ENCODE measurements at regions not wholly inside any gene's neighbourhood (a gene's known extent, or its start where the extent isn't known, plus 50 kb on each side); places are given as distances from the start of the nearest gene placed in this dataset.

- Histone ChIP-seq H3K4me3 (ENCODE audit: low read depth, low read length, poor library complexity, severe bottlenecking) (no peak overlapping the region), H3K27me3 (ENCODE audit: insufficient read depth, low read length) (no peaks in the 10 kb centered on the region), H3F3A (ENCODE audit: insufficient read depth, low read length) (no peaks in the 10 kb centered on the region), H3K36me3 (ENCODE audit: insufficient read depth, low read length) (no peaks in the 10 kb centered on the region), H4K20me1 (ENCODE audit: insufficient read depth, low read length) (no peaks in the 10 kb centered on the region), H3K4me1 (ENCODE audit: insufficient read depth, low read length, severe bottlenecking) (no peaks in the 10 kb centered on the region), H3K27ac (ENCODE audit: low read depth, low read length, poor library complexity, severe bottlenecking) (no peak overlapping the region), H3K9ac (ENCODE audit: low read length) (no peak overlapping the region), H3K79me2 (ENCODE audit: insufficient read depth, low read length) (no peaks in the 10 kb centered on the region), H3K9me2 (ENCODE audit: low read depth, low read length) (no peaks in the 10 kb centered on the region), H2AFZ (ENCODE audit: low read length) (no peak overlapping the region), H3K4me2 (ENCODE audit: low read length) (no peak overlapping the region), H3K9me3 (ENCODE audit: low read length) (no peaks in the 10 kb centered on the region)
- TF ChIP-seq, protein P1, sequence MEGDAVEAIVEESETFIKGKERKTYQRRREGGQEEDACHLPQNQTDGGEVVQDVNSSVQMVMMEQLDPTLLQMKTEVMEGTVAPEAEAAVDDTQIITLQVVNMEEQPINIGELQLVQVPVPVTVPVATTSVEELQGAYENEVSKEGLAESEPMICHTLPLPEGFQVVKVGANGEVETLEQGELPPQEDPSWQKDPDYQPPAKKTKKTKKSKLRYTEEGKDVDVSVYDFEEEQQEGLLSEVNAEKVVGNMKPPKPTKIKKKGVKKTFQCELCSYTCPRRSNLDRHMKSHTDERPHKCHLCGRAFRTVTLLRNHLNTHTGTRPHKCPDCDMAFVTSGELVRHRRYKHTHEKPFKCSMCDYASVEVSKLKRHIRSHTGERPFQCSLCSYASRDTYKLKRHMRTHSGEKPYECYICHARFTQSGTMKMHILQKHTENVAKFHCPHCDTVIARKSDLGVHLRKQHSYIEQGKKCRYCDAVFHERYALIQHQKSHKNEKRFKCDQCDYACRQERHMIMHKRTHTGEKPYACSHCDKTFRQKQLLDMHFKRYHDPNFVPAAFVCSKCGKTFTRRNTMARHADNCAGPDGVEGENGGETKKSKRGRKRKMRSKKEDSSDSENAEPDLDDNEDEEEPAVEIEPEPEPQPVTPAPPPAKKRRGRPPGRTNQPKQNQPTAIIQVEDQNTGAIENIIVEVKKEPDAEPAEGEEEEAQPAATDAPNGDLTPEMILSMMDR (IDR thresholded peaks at IDR 0.05; ENCODE audit: low read length), result no peak
- TF ChIP-seq EZH2 (IDR thresholded peaks at IDR 0.05; ENCODE audit: borderline replicate concordance, low read length), result no peak
Measured at GRCh38 chr2:236395067-236395466, 130.9 kb upstream of the ASB18 start.

DNA sequence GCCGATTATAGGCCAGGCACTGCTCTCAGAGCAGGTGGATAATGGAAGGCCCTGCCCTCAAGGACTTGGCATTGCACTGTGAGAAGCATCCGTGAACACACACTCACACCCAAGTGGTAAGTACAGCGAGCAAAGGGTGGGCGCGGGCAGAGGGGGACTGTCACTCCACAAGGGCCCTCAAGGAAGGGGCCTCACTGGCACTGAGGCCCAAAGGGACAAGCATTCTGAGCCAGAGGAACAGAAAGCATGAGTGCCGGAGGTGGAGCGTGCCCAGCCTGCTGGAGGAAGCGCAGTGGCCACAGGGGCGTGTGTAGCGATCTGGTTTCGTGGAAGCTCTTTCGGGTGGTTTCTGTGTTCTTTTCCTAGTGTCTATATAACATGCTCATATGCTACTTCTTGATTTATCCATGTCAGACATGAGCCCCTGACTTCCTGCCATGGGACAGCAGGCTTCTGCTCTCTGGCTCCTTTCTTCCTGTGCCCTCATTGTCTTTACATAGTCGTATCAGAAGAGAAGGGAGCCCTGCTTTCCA lies 132.7 kb upstream of the ASB18 start:
- H3K27ac ChIP-seq (ENCODE audit: low read depth, low read length, poor library complexity, severe bottlenecking), result no peak overlapping the region
- H3K27me3 ChIP-seq (ENCODE audit: insufficient read depth, low read length), result no peaks in the 10 kb centered on the region
- H3K79me2 ChIP-seq (ENCODE audit: insufficient read depth, low read length), result no peaks in the 10 kb centered on the region
- no peaks in the 10 kb centered on the region for H3K9me3 ChIP-seq (ENCODE audit: low read length)
- H3K9me2 ChIP-seq (ENCODE audit: low read depth, low read length), result no peaks in the 10 kb centered on the region
- no peak overlapping the region for H3K4me2 ChIP-seq (ENCODE audit: low read length)
- TF ChIP-seq, protein P1 (IDR thresholded peaks at IDR 0.05; ENCODE audit: low read length), result no peak
- no peak for TF ChIP-seq EZH2 (IDR thresholded peaks at IDR 0.05; ENCODE audit: borderline replicate concordance, low read length)
- H4K20me1 ChIP-seq (ENCODE audit: insufficient read depth, low read length), result no peaks in the 10 kb centered on the region
- H3K9ac ChIP-seq (ENCODE audit: low read length), result no peak overlapping the region
- no peaks in the 10 kb centered on the region for H3K4me1 ChIP-seq (ENCODE audit: insufficient read depth, low read length, severe bottlenecking)
- no peak overlapping the region for H2AFZ ChIP-seq (ENCODE audit: low read length)
- H3F3A ChIP-seq (ENCODE audit: insufficient read depth, low read length), result no peaks in the 10 kb centered on the region
- H3K36me3 ChIP-seq (ENCODE audit: insufficient read depth, low read length), result no peaks in the 10 kb centered on the region
- no peak overlapping the region for H3K4me3 ChIP-seq (ENCODE audit: low read depth, low read length, poor library complexity, severe bottlenecking)

GRCh38 chr2:236397681-236398080 lies 133.5 kb upstream of the ASB18 start:
- no peaks in the 10 kb centered on the region for H3K9me3 ChIP-seq (ENCODE audit: low read length)
- H3K27me3 ChIP-seq (ENCODE audit: insufficient read depth, low read length), result no peaks in the 10 kb centered on the region
- H3K79me2 ChIP-seq (ENCODE audit: insufficient read depth, low read length), result no peaks in the 10 kb centered on the region
- H3K9me2 ChIP-seq (ENCODE audit: low read depth, low read length), result no peaks in the 10 kb centered on the region
- no peak overlapping the region for H3K9ac ChIP-seq (ENCODE audit: low read length)
- H4K20me1 ChIP-seq (ENCODE audit: insufficient read depth, low read length), result no peaks in the 10 kb centered on the region
- no peak overlapping the region for H2AFZ ChIP-seq (ENCODE audit: low read length)
- no peak for TF ChIP-seq EZH2 (IDR thresholded peaks at IDR 0.05; ENCODE audit: borderline replicate concordance, low read length)
- TF ChIP-seq, protein P1 (IDR thresholded peaks at IDR 0.05; ENCODE audit: low read length), result no peak
- H3K27ac ChIP-seq (ENCODE audit: low read depth, low read length, poor library complexity, severe bottlenecking), result no peak overlapping the region
- H3F3A ChIP-seq (ENCODE audit: insufficient read depth, low read length), result no peaks in the 10 kb centered on the region
- H3K36me3 ChIP-seq (ENCODE audit: insufficient read depth, low read length), result no peaks in the 10 kb centered on the region
- H3K4me1 ChIP-seq (ENCODE audit: insufficient read depth, low read length, severe bottlenecking), result no peaks in the 10 kb centered on the region
- H3K4me2 ChIP-seq (ENCODE audit: low read length), result no peak overlapping the region
- H3K4me3 ChIP-seq (ENCODE audit: low read depth, low read length, poor library complexity, severe bottlenecking), result no peak overlapping the region

Data from OCI-LY1 (cell line).